Lower leg skin (tissue), 4 donors: ENCODE measurements at regions not wholly inside any gene's neighbourhood (a gene's known extent, or its start where the extent isn't known, plus 50 kb on each side); places are given as distances from the start of the nearest gene placed in this dataset.
"Not testable (repeated sequence)": the region's sequence is repeated elsewhere in the genome, so short reads cannot be mapped to it uniquely, and the experiment has no call there.

Experiments
- DNase-seq, 2 donors: peaks; one replicate each; pipeline ENCODE4 v3.0.0-alpha.2; 2019; ENCODE audit warnings: low spot score in 2 of 2
- H3K4me3 ChIP-seq: fragments of 200-600 bp; sonication (generic); 2 replicates; pipeline ENCODE4 v1.5.1; 2017; ENCODE audit warnings: mild to moderate bottlenecking, low read depth; ENCODE audit not compliant: poor library complexity, severe bottlenecking
- CTCF ChIP-seq, 3 donors: fragments of 450-650 bp; IDR thresholded peaks; one replicate each; pipeline ENCODE4 v1.5.1; 2016; ENCODE audit warnings: antibody characterized with exemption in 3 of 3, mild to moderate bottlenecking in 3 of 3, moderate library complexity in 2 of 3
- POLR2A ChIP-seq, 2 donors: fragments of 450-650 bp; IDR thresholded peaks; one replicate each; pipeline ENCODE4 v1.6.1; 2016 to 2017; ENCODE audit warnings: antibody characterized with exemption in 2 of 2, mild to moderate bottlenecking in 1 of 2, moderate library complexity in 1 of 2
- WGBS, 2 donors: methylation state at CpG; one replicate each; pipeline ENCODE4 v1.1.5; 2018; 5-methylcytosine and 5-hydroxymethylcytosine counted together
- intact Hi-C: fragments of 100-400 bp; cut with DNase I; formaldehyde crosslinking; loops from one replicate; pipeline ENCODE4 v1.15.0; 2023; ENCODE audit warnings: low total_unique reads

- intact Hi-C loops, result no loop called here
- no peak for DNase-seq
- TF ChIP-seq POLR2A (IDR thresholded peaks at IDR 0.05) (no peak), CTCF (IDR thresholded peaks at IDR 0.05) (no peak)
- H3K4me3 ChIP-seq, result no peak overlapping the region
- 50 to 62% methylated on average over 3 of the region's 3 CpGs for WGBS, 2 donors
Measured at GRCh38 chrX:138847930-138848329, 136.4 kb upstream of the FGF13 start.

- DNase-seq, result no peak
- intact Hi-C loops, result no loop called here
- TF ChIP-seq CTCF (IDR thresholded peaks at IDR 0.05) (no peak), POLR2A (IDR thresholded peaks at IDR 0.05) (no peak)
- no peak overlapping the region for H3K4me3 ChIP-seq
- WGBS, 2 donors, result 63 to 80% methylated on average over 3 of the region's 3 CpGs
Measured at GRCh38 chrX:138845786-138846185, 134.3 kb upstream of the FGF13 start.

GRCh38 chrX:138807400-138807799, 95.9 kb upstream of the FGF13 start:
- DNase-seq, H3K4me3 ChIP-seq, intact Hi-C loops: not testable (repeated sequence)
- WGBS, 2 donors, result 81 to 100% methylated on average over 1 of the region's 1 CpG

GRCh38 chrX:138794246-138794645, 82.7 kb upstream of the FGF13 start:
- H3K4me3 ChIP-seq, result no peak overlapping the region
- DNase-seq, result no peak
- intact Hi-C loops, result no loop called here
- 89 to 95% methylated on average over 1 of the region's 1 CpG for WGBS, 2 donors
- no peak for TF ChIP-seq POLR2A (IDR thresholded peaks at IDR 0.05)
- no peak for TF ChIP-seq CTCF (IDR thresholded peaks at IDR 0.05)

GRCh38 chrX:138791551-138791950, 80.0 kb upstream of the FGF13 start:
- no peak overlapping the region for H3K4me3 ChIP-seq
- TF ChIP-seq CTCF (IDR thresholded peaks at IDR 0.05) (no peak), POLR2A (IDR thresholded peaks at IDR 0.05) (no peak)
- intact Hi-C loops, result no loop called here
- no peak for DNase-seq
- WGBS, 2 donors, result 13 to 21% methylated on average over 1 of the region's 1 CpG

- intact Hi-C loops, result no loop called here
- no peak overlapping the region for H3K4me3 ChIP-seq
- TF ChIP-seq CTCF (IDR thresholded peaks at IDR 0.05) (no peak), POLR2A (IDR thresholded peaks at IDR 0.05) (no peak)
- no peak for DNase-seq
Measured at GRCh38 chrX:138788771-138789170, 77.3 kb upstream of the FGF13 start.

- intact Hi-C loops, H3K4me3 ChIP-seq, DNase-seq: not testable (repeated sequence)
- 69 to 86% methylated on average over 5 to 13 of the region's 14 CpGs for WGBS, 2 donors
Measured at GRCh38 chrX:138778576-138778909, 67.0 kb upstream of the FGF13 start.

- WGBS, 2 donors, result 82 to 90% methylated on average over 9 to 15 of the region's 15 CpGs
- intact Hi-C loops, result not testable (repeated sequence)
Measured at GRCh38 chrX:138777908-138778575, 66.5 kb upstream of the FGF13 start.

More at GRCh38 chrX:138777908-138778575, 66.5 kb upstream of the FGF13 start:
- DNase-seq, H3K4me3 ChIP-seq: not testable (repeated sequence)
